Esophagus squamous epithelium (tissue), 4 donors: ENCODE measurements at regions not wholly inside any gene's neighbourhood (a gene's known extent, or its start where the extent isn't known, plus 50 kb on each side); places are given as distances from the start of the nearest gene placed in this dataset.

Experiments used
- POLR2A ChIP-seq, 4 donors: fragments of 450-650 bp; IDR thresholded peaks; one replicate each; pipeline ENCODE4 v1.6.1; 2017; ENCODE audit warnings: antibody characterized with exemption in 4 of 4, mild to moderate bottlenecking in 4 of 4, moderate library complexity in 3 of 4
- TF ChIP-seq, protein P1 (sequence below), 6 experiments: fragments of 450-650 bp in 4 of 6; fragments of 200-600 bp in 2 of 6; sonication (generic) in 2 of 6; IDR thresholded peaks; one replicate each; pipeline ENCODE4 v1.5.1; 2016 to 2019; ENCODE audit warnings: antibody characterized with exemption in 6 of 6, mild to moderate bottlenecking in 4 of 6, moderate library complexity in 4 of 6

DNA sequence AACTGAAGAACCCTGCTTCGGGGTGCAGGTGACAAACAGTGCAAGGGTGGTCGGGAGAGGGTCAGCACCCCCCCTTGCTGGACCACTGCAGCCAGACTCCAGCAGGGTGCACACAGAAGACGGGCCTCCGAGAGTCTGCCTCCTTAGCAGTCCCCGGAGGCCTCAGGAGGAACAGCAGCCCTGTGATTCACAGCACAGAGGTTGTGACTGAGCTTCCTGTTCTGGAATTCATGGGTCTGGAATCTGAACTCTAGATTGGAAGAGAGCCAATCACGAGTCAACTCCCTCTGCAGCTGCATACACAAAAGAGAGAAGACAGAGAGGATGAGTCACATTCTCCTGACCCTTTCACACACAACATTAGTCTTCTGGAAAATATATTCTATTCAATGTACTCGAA, 249.0 kb upstream of the OPRM1 start:
- TF ChIP-seq, protein P1, sequence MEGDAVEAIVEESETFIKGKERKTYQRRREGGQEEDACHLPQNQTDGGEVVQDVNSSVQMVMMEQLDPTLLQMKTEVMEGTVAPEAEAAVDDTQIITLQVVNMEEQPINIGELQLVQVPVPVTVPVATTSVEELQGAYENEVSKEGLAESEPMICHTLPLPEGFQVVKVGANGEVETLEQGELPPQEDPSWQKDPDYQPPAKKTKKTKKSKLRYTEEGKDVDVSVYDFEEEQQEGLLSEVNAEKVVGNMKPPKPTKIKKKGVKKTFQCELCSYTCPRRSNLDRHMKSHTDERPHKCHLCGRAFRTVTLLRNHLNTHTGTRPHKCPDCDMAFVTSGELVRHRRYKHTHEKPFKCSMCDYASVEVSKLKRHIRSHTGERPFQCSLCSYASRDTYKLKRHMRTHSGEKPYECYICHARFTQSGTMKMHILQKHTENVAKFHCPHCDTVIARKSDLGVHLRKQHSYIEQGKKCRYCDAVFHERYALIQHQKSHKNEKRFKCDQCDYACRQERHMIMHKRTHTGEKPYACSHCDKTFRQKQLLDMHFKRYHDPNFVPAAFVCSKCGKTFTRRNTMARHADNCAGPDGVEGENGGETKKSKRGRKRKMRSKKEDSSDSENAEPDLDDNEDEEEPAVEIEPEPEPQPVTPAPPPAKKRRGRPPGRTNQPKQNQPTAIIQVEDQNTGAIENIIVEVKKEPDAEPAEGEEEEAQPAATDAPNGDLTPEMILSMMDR (IDR thresholded peaks at IDR 0.05) = no peak
- TF ChIP-seq POLR2A (IDR thresholded peaks at IDR 0.05) = no peak
